Ovary (tissue), 3 donors: ENCODE measurements at regions not wholly inside any gene's neighbourhood (a gene's known extent, or its start where the extent isn't known, plus 50 kb on each side); places are given as distances from the start of the nearest gene placed in this dataset.

Experiments used
- CTCF ChIP-seq, 3 donors: fragments of 450-650 bp in 2 of 3; fragments of 200-600 bp in 1 of 3; IDR thresholded peaks; one replicate each; pipeline versions ENCODE4 v1.5.1 to v1.8.0; 2016 to 2022; ENCODE audit warnings: antibody characterized with exemption in 3 of 3, mild to moderate bottlenecking in 1 of 3
- POLR2A ChIP-seq: fragments of 450-650 bp; IDR thresholded peaks from one replicate; pipeline ENCODE4 v1.6.1; 2017; ENCODE audit warnings: antibody characterized with exemption, mild to moderate bottlenecking, moderate library complexity
- donor health status: DM: no; HTN: no; CAD: no.

- TF ChIP-seq CTCF (IDR thresholded peaks at IDR 0.05) (no peak), POLR2A (no peak)
Measured at GRCh38 chr4:31183256-31183655, 463.1 kb downstream of the PCDH7 start.
